ENCODE measurements at regions not wholly inside any gene's neighbourhood (a gene's known extent, or its start where the extent isn't known, plus 50 kb on each side); places are given as distances from the start of the nearest gene placed in this dataset.

DNA sequence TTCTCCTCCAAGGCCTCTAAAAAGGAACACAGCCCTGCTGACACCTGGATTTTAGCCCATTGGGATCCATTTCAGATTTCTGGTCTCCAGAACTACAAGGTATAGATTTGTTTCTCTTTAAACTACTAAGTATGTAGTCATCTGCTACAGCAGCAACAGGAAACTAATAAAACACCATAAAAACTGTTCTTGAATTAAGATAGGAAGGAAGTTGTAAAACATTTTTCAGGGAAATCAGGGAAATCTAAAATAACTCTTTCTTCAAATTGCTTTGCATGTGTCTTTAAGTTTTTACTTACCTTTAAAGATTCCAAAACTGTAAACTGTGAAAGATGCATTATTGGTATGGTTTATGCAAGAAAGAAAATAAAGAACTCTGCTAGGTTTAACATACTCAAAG, 407.0 kb upstream of the TOM1L1 start:
- no peak for TF ChIP-seq POLR2A (IDR thresholded peaks at IDR 0.05)
- TF ChIP-seq, protein P1, sequence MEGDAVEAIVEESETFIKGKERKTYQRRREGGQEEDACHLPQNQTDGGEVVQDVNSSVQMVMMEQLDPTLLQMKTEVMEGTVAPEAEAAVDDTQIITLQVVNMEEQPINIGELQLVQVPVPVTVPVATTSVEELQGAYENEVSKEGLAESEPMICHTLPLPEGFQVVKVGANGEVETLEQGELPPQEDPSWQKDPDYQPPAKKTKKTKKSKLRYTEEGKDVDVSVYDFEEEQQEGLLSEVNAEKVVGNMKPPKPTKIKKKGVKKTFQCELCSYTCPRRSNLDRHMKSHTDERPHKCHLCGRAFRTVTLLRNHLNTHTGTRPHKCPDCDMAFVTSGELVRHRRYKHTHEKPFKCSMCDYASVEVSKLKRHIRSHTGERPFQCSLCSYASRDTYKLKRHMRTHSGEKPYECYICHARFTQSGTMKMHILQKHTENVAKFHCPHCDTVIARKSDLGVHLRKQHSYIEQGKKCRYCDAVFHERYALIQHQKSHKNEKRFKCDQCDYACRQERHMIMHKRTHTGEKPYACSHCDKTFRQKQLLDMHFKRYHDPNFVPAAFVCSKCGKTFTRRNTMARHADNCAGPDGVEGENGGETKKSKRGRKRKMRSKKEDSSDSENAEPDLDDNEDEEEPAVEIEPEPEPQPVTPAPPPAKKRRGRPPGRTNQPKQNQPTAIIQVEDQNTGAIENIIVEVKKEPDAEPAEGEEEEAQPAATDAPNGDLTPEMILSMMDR (IDR thresholded peaks at IDR 0.05): no peak
- TF ChIP-seq EP300 (IDR thresholded peaks at IDR 0.05): no peak
